Parathyroid adenoma (tissue), 2 donors: ENCODE measurements at regions not wholly inside any gene's neighbourhood (a gene's known extent, or its start where the extent isn't known, plus 50 kb on each side); places are given as distances from the start of the nearest gene placed in this dataset.
"Not testable (repeated sequence)": the region's sequence is repeated elsewhere in the genome, so short reads cannot be mapped to it uniquely, and the experiment has no call there.

Experiments used
- H2AFZ ChIP-seq: fragments of 300-600 bp; sonication (generic); one replicate; pipeline ENCODE4 v1.7.0; 2017; ENCODE audit warnings: antibody characterized with exemption, mild to moderate bottlenecking
- H3K27ac ChIP-seq: fragments of 300-600 bp; sonication (generic); one replicate; pipeline ENCODE4 v1.7.0; 2017
- H3K27me3 ChIP-seq: fragments of 300-600 bp; sonication (generic); one replicate; pipeline ENCODE4 v1.7.0; 2017; ENCODE audit warnings: low read length; ENCODE audit not compliant: control insufficient read depth, insufficient read depth
- H3K36me3 ChIP-seq: fragments of 300-600 bp; sonication (generic); one replicate; pipeline ENCODE4 v1.7.0; 2017; ENCODE audit warnings: low read length; ENCODE audit not compliant: control insufficient read depth, insufficient read depth
- H3K4me1 ChIP-seq: fragments of 300-600 bp; sonication (generic); one replicate; pipeline ENCODE4 v1.7.0; 2017; ENCODE audit warnings: control low read depth
- H3K4me2 ChIP-seq: fragments of 300-600 bp; sonication (generic); one replicate; pipeline ENCODE4 v1.7.0; 2017; ENCODE audit warnings: low read length
- H3K4me3 ChIP-seq: fragments of 300-600 bp; sonication (generic); one replicate; pipeline ENCODE4 v1.7.0; 2017; ENCODE audit warnings: low read depth, low read length
- H3K79me2 ChIP-seq: fragments of 300-600 bp; sonication (generic); one replicate; pipeline ENCODE4 v1.7.0; 2017; ENCODE audit warnings: control low read depth
- H3K9ac ChIP-seq: fragments of 300-600 bp; sonication (generic); one replicate; pipeline ENCODE4 v1.7.0; 2017; ENCODE audit warnings: mild to moderate bottlenecking
- H3K9me3 ChIP-seq: fragments of 300-600 bp; sonication (generic); one replicate; pipeline ENCODE4 v1.7.0; 2017; ENCODE audit warnings: low read length; ENCODE audit not compliant: control insufficient read depth
- TF ChIP-seq, protein P1 (sequence below): fragments of 300-600 bp; sonication (generic); IDR thresholded peaks from one replicate; pipeline ENCODE4 v1.7.0; 2017; ENCODE audit warnings: antibody characterized with exemption, mild to moderate bottlenecking
- donor health status: primary hyperparathyroidism.

DNA sequence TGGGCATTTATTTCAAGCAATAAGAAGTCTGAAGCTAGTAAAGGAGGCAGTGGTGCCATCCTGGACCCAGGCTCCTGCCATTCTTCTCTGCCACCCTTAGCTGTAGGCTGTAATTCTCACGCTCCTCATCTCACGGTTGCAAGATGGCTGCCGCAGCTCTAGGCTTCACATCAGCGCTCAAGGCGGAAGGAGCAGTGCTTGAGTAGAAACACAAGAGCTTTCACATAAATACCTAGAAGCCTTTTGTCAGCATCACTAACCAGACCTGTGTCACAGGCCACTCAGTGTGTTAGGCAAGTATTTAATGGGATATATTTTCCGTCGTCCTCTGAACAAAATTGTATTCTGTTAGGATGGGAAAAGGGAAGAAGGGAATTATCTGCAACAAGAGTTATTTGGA, 118.9 kb upstream of the KLF14 start:
- Histone ChIP-seq H3K4me1 (no peaks in the 10 kb centered on the region), H3K27ac (no peak overlapping the region), H2AFZ (no peak overlapping the region), H3K36me3 (no peaks in the 10 kb centered on the region), H3K9ac (no peak overlapping the region), H3K79me2 (no peaks in the 10 kb centered on the region), H3K4me2 (no peak overlapping the region), H3K27me3 (no peaks in the 10 kb centered on the region), H3K9me3 (no peaks in the 10 kb centered on the region), H3K4me3 (no peak overlapping the region)
- TF ChIP-seq, protein P1, sequence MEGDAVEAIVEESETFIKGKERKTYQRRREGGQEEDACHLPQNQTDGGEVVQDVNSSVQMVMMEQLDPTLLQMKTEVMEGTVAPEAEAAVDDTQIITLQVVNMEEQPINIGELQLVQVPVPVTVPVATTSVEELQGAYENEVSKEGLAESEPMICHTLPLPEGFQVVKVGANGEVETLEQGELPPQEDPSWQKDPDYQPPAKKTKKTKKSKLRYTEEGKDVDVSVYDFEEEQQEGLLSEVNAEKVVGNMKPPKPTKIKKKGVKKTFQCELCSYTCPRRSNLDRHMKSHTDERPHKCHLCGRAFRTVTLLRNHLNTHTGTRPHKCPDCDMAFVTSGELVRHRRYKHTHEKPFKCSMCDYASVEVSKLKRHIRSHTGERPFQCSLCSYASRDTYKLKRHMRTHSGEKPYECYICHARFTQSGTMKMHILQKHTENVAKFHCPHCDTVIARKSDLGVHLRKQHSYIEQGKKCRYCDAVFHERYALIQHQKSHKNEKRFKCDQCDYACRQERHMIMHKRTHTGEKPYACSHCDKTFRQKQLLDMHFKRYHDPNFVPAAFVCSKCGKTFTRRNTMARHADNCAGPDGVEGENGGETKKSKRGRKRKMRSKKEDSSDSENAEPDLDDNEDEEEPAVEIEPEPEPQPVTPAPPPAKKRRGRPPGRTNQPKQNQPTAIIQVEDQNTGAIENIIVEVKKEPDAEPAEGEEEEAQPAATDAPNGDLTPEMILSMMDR = no peak

DNA sequence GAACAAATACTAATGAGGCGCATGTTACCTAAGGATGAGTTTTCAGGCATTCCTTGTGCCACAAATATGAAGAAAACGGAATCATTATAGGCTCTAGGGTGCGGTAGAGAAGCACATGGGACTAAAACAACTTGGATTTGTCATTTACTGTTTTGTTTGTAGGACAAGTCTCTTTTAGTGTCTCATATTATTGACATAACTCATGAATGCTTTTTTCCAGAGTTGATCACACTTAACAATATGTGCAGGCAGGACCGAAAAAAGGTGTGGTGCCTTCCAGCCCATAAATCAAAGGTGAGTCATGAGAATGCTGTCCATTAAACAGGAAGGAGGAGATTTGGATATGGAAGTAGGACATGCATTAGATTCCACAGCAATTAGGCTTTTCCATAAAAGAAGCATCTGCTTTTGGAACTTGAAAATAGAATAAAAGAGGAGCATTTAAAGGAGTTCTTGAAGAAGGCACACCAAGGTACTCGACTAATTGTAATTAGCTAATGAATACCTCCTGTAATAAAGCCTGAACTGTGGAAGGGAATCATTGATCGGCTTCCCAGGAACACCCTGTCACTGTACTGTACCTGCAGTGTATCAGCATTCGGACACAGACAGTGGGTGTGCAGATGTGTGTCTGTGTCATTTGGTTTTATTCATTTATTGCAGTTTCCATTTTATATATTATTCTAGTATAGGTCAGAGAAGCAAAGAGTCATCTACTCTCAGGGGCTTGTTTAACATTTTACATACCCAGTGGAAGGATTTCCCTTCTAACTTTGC, 119.7 kb upstream of the KLF14 start:
- Histone ChIP-seq H3K27ac (no peak overlapping the region), H3K9ac (no peak overlapping the region), H3K36me3 (no peaks in the 10 kb centered on the region)

DNA sequence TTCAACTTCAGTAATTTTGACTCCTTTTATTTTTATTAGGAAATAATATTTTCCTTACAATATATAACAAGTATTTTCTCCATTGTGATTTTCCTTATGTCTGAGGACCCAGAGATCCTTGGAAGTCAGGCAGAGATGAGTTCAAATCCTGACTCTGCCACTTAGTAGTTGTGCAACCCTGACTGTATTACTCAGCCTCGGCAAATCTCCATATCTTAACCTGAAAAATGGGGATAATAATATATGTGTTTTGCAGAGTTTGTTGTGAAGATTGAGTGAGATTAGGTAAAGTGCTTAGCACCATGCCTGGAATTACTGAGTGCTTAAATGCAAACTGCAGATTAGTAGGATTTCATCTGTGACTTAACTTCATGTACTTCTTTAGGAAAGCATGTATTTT, 120.5 kb upstream of the KLF14 start:
- H3K4me3 ChIP-seq = no peak overlapping the region
- no peak overlapping the region for H3K27ac ChIP-seq
- H3K79me2 ChIP-seq = no peaks in the 10 kb centered on the region

More for the DNA sequence above, 119.7 kb upstream of the KLF14 start:
- H3K9me3 ChIP-seq = no peaks in the 10 kb centered on the region
- no peaks in the 10 kb centered on the region for H3K27me3 ChIP-seq
- H3K4me1 ChIP-seq = no peaks in the 10 kb centered on the region
- no peaks in the 10 kb centered on the region for H3K79me2 ChIP-seq
- H3K4me3 ChIP-seq = no peak overlapping the region
- H3K4me2 ChIP-seq = no peak overlapping the region
- TF ChIP-seq, protein P1 = no peak
- H2AFZ ChIP-seq = no peak overlapping the region

DNA sequence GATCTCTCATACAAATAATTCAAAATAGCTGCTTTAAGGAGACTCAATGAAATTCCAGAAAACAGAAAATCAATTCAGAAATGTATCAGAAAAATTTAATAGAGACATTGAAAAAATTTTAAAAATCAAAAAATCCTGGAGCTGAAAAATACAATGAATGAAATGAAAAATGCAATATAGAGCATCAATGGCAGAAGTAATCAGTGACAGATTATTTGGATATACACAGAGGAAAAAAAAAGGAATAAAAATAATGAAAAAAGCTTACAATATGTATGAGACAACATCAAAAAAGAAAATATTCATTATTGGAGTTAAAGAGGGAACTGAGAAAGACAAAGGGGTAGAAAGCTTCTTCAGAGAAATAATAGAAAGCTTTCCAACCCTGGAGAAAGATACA, 122.9 kb upstream of the KLF14 start:
- no peak overlapping the region for H2AFZ ChIP-seq
- no peaks in the 10 kb centered on the region for H3K36me3 ChIP-seq
- no peak overlapping the region for H3K27ac ChIP-seq
- H3K9me3 ChIP-seq = peaks cover 5% of the 10 kb centered on the region
- no peaks in the 10 kb centered on the region for H3K4me1 ChIP-seq
- H3K4me3 ChIP-seq = no peak overlapping the region
- TF ChIP-seq, protein P1 = no peak
- H3K27me3 ChIP-seq = no peaks in the 10 kb centered on the region
- H3K4me2 ChIP-seq = no peak overlapping the region
- no peak overlapping the region for H3K9ac ChIP-seq
- no peaks in the 10 kb centered on the region for H3K79me2 ChIP-seq

More for the DNA sequence above, 120.5 kb upstream of the KLF14 start:
- Histone ChIP-seq H3K27me3 (no peaks in the 10 kb centered on the region), H3K4me2 (no peak overlapping the region), H3K4me1 (no peaks in the 10 kb centered on the region), H3K9ac (no peak overlapping the region), H3K9me3 (peaks cover 1% of the 10 kb centered on the region), H2AFZ (no peak overlapping the region), H3K36me3 (no peaks in the 10 kb centered on the region)
- TF ChIP-seq, protein P1 = no peak

DNA sequence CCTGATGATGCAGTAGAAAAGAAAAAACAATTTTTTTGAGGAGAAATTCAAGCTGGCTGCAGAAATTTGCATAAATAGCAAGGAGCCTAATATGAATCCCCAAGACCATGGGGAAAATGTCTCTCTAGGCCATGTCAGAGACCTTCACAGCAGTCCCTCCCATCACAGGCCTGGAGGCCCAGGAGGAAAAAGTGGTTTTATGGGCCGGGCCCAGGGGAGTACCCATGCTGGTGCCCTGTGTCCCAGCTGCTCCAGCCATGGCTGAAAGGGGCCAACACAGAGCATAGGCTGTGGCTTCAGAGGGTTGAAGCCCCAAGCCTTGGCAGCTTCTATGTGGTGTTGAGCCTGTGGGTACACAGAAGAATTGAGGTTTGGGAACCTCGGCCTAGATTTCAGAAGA, 126.8 kb upstream of the KLF14 start:
- H3K79me2 ChIP-seq, H2AFZ ChIP-seq, H3K4me3 ChIP-seq, H3K9me3 ChIP-seq, H3K9ac ChIP-seq, H3K27me3 ChIP-seq, H3K4me2 ChIP-seq, H3K4me1 ChIP-seq, H3K27ac ChIP-seq, H3K36me3 ChIP-seq: not testable (repeated sequence)
